ENCODE measurements at regions not wholly inside any gene's neighbourhood (a gene's known extent, or its start where the extent isn't known, plus 50 kb on each side); places are given as distances from the start of the nearest gene placed in this dataset.

GRCh38 chr14:97023871-97024270, 226.7 kb downstream of the VRK1 start:
- Histone ChIP-seq H3K36me3 (replicated peaks in 1 of 2; ENCODE audit: control insufficient read depth in 1 of 2, insufficient read depth in 2 of 2, low read length in 2 of 2) (no peaks in the 10 kb centered on the region), H3K9ac (ENCODE audit: insufficient read depth, low read depth, low read length) (no peak overlapping the region), H3K79me2 (ENCODE audit: insufficient read depth, low read length) (no peaks in the 10 kb centered on the region), H3K4me1 (ENCODE audit: insufficient read depth, low read length) (no peaks in the 10 kb centered on the region; the same call in 1 of the 2 replicates), H2AFZ (ENCODE audit: low read length) (no peak overlapping the region), H3K4me2 (ENCODE audit: low read depth, low read length) (no peak overlapping the region), H3K9me3 (ENCODE audit: low read length) (no peaks in the 10 kb centered on the region), H4K20me1 (ENCODE audit: insufficient read depth, low read length) (no peaks in the 10 kb centered on the region), H3K27ac (ENCODE audit: extremely low read length, insufficient read depth, low read length) (no peak overlapping the region), H3K27me3 (ENCODE audit: control insufficient read depth in 1 of 2, insufficient read depth in 2 of 2, low read length in 2 of 2) (peaks cover 2 to 31% of the 10 kb centered on the region in 2 experiments; a peak in 3 of 5 replicates), H3K4me3 (replicated peaks in 1 of 3; ENCODE audit: insufficient read depth in 1 of 3, low read depth in 2 of 3, low read length in 3 of 3) (no peak overlapping the region)
- in situ Hi-C loops (cut with HindIII; ENCODE audit: extremely low pct_ligation_motif_present, low pct_unique_long_range_greater_than_20kb) (no loop called here), intact Hi-C loops (cut with micrococcal nuclease; ENCODE audit: unreplicated experiment) (no loop called here)
- CTCF ChIA-PET (ENCODE audit: low intra/inter-chr PET ratio, low total read pairs): no interaction called here
- no peak for DNase-seq (ENCODE audit: low spot score)
- no peak for ATAC-seq
- 15% methylated on average over 6 of the region's 6 CpGs for WGBS (ENCODE audit: low lambda C conversion rate)
- POLR2A ChIA-PET: no interaction called here
- BruUV-seq (replicated peaks): no TSS peak
- TF ChIP-seq MAFG (CRISPR knock-in tag; IDR thresholded peaks at IDR 0.05): no peak
- TF ChIP-seq ZNF335 (CRISPR knock-in tag; IDR thresholded peaks at IDR 0.05): no peak
- no peak for TF ChIP-seq NFYC (CRISPR knock-in tag; IDR thresholded peaks at IDR 0.05)
- no peak for TF ChIP-seq NR3C1 (CRISPR knock-in tag; IDR thresholded peaks at IDR 0.05)
- no peak for TF ChIP-seq ADNP (CRISPR knock-in tag; IDR thresholded peaks at IDR 0.05)
- no peak for TF ChIP-seq ZNF652 (CRISPR knock-in tag; IDR thresholded peaks at IDR 0.05; ENCODE audit: borderline replicate concordance, low read depth)
- no peak for TF ChIP-seq ZBTB46 (CRISPR knock-in tag; IDR thresholded peaks at IDR 0.05; ENCODE audit: borderline replicate concordance)
- no peak for TF ChIP-seq ZBTB4 (CRISPR knock-in tag; IDR thresholded peaks at IDR 0.05; ENCODE audit: borderline replicate concordance)
- no peak for TF ChIP-seq ZNF564 (CRISPR knock-in tag; IDR thresholded peaks at IDR 0.05)
- TF ChIP-seq ZFX (CRISPR knock-in tag; IDR thresholded peaks at IDR 0.05; ENCODE audit: low read depth): no peak
- TF ChIP-seq XRCC5 (optimal IDR thresholded peaks at IDR 0.05; ENCODE audit: low read length): no peak
- TF ChIP-seq ZNF329 (CRISPR knock-in tag; IDR thresholded peaks at IDR 0.05; ENCODE audit: low read depth): no peak
- no peak for TF ChIP-seq SOX6 (IDR thresholded peaks at IDR 0.05)
- TF ChIP-seq SOX6 (CRISPR knock-in tag; IDR thresholded peaks at IDR 0.05): no peak
- no peak for TF ChIP-seq ZNF556 (CRISPR knock-in tag; IDR thresholded peaks at IDR 0.05; ENCODE audit: borderline replicate concordance)
- TF ChIP-seq CERS6 (CRISPR knock-in tag; IDR thresholded peaks at IDR 0.05): no peak
- FAIRE-seq: no peak

Data from HepG2 (cell line).